A549 (cell line): ENCODE measurements at regions not wholly inside any gene's neighbourhood (a gene's known extent, or its start where the extent isn't known, plus 50 kb on each side); places are given as distances from the start of the nearest gene placed in this dataset.

ENCODE experiments used
- ATAC-seq, 2 experiments: fragments of 200-7000 bp in 1 of 2; fragments of >200 bp in 1 of 2; cut with Nextera tagmentation in 1 of 2; cut with Tn5 transposase in 1 of 2; 3 replicates each; pipeline versions ENCODE4 v1.8.0 to v1.9.1; 2018 to 2020; ENCODE audit warnings: mild to moderate bottlenecking in 1 of 2, moderate library complexity in 1 of 2
- CTCF ChIA-PET: fragments of 300-600 bp; sonication (Branson Sonifier 250); formaldehyde crosslinking; extraction: SDS; loops from one replicate; lab custom pipeline; 2021; ENCODE audit warnings: antibody characterized with exemption, inconsistent platforms; lab: Yijun Ruan, JAX
- POLR2A ChIA-PET: fragments of 350-600 bp; formaldehyde crosslinking; extraction: SDS; loops from one replicate; lab custom pipeline; 2021; ENCODE audit warnings: antibody characterized with exemption, inconsistent platforms; lab: Yijun Ruan, JAX
- DNase-seq, 2 experiments: peaks; one replicate each; pipeline versions ENCODE4 v3.0.0 to v3.0.0-alpha.2; 2011 to 2016; ENCODE audit warnings: low read depth in 1 of 2, low spot score in 1 of 2
- FAIRE-seq: peaks from 2 replicates; lab custom pipeline; 2011; peaks lifted over from hg19 to GRCh38; lab: Jason Lieb, UNC
- H3K27ac ChIP-seq, 2 experiments: fragments of >200 bp; sonication (Bioruptor Twin); formaldehyde crosslinking; 3 replicates each; pipeline ENCODE4 v1.5.1; 2016 to 2017
- H3K4me1 ChIP-seq: fragments of >200 bp; sonication (Bioruptor Twin); formaldehyde crosslinking; 3 replicates; pipeline ENCODE4 v1.6.1; 2016
- H3K4me2 ChIP-seq: fragments of >200 bp; sonication (Bioruptor Twin); formaldehyde crosslinking; 3 replicates; pipeline ENCODE4 v1.6.1; 2016
- H3K4me3 ChIP-seq: fragments of >200 bp; sonication (Bioruptor Twin); formaldehyde crosslinking; 3 replicates; pipeline ENCODE4 v1.5.1; 2016
- H3K9me3 ChIP-seq: fragments of >200 bp; sonication (Bioruptor Twin); formaldehyde crosslinking; 3 replicates; pipeline ENCODE4 v1.6.1; 2016
- CBX8 ChIP-seq: fragments of 200-600 bp; sonication (generic); IDR thresholded peaks from 2 replicates; pipeline ENCODE4 v1.6.1; 2016
- CEBPB ChIP-seq, 2 experiments: fragments of >200 bp in 1 of 2; sonication (Bioruptor Twin) in 1 of 2; formaldehyde crosslinking in 1 of 2; IDR thresholded peaks; 2 replicates each; pipeline ENCODE4 v1.6.1; 2012 to 2016
- EHF ChIP-seq: fragments of 250-450 bp; sonication (Bioruptor Pico); IDR thresholded peaks from 2 replicates; pipeline ENCODE4 v1.5.0; 2020; ENCODE audit warnings: mild to moderate bottlenecking
- FOXS1 ChIP-seq: fragments of 250-450 bp; sonication (Bioruptor Pico); IDR thresholded peaks from 2 replicates; pipeline ENCODE4 v1.5.0; 2020; ENCODE audit warnings: mild to moderate bottlenecking, moderate library complexity
- HOXB13 ChIP-seq: fragments of 250-450 bp; sonication (Bioruptor Pico); IDR thresholded peaks from 2 replicates; pipeline ENCODE4 v1.5.0; 2020; ENCODE audit warnings: low read depth, mild to moderate bottlenecking, moderate library complexity
- NFE2L2 ChIP-seq: fragments of 150-350 bp; conservative IDR thresholded peaks from 2 replicates; pipeline ENCODE4 v1.6.1; 2014; ENCODE audit warnings: low read length
- PHF8 ChIP-seq: fragments of 200-600 bp; sonication (generic); IDR thresholded peaks from 2 replicates; pipeline ENCODE4 v1.6.1; 2016; ENCODE audit warnings: low read depth, mild to moderate bottlenecking, antibody characterized with exemption, moderate library complexity, borderline replicate concordance
- RAD21 ChIP-seq, 2 experiments: fragments of >200 bp in 1 of 2; sonication (Bioruptor Twin) in 1 of 2; formaldehyde crosslinking in 1 of 2; IDR thresholded peaks in 1 of 2; conservative IDR thresholded peaks in 1 of 2; 2 replicates in 1 of 2; 3 replicates in 1 of 2; pipeline ENCODE4 v1.6.1; 2012 to 2018; ENCODE audit warnings: inconsistent platforms in 1 of 2
- SMC3 ChIP-seq: fragments of >200 bp; sonication (Bioruptor Twin); formaldehyde crosslinking; IDR thresholded peaks from 3 replicates; pipeline ENCODE4 v1.6.1; 2018; ENCODE audit warnings: inconsistent platforms
- WGBS: methylation state at CpG from one replicate; pipeline ENCODE4 v1.1.6; 2017; ENCODE audit errors: missing lambda C conversion rate; 5-methylcytosine and 5-hydroxymethylcytosine counted together
- TF ChIP-seq, protein P1 (sequence below): fragments of >200 bp; sonication (Bioruptor Twin); formaldehyde crosslinking; IDR thresholded peaks from 3 replicates; pipeline ENCODE4 v1.5.1; 2016
- TF ChIP-seq, protein P2 (sequence below): IDR thresholded peaks from 2 replicates; pipeline ENCODE4 v1.6.1; 2012
- TF ChIP-seq, protein P3 (sequence below): fragments of 450-650 bp; IDR thresholded peaks from 2 replicates; pipeline ENCODE4 v1.6.1; 2014; ENCODE audit warnings: antibody characterized with exemption
- TF ChIP-seq, protein P4 (sequence below): fragments of 200-600 bp; sonication (generic); IDR thresholded peaks from 2 replicates; pipeline ENCODE4 v1.6.1; 2016; ENCODE audit warnings: antibody characterized with exemption, mild to moderate bottlenecking, moderate library complexity

DNA sequence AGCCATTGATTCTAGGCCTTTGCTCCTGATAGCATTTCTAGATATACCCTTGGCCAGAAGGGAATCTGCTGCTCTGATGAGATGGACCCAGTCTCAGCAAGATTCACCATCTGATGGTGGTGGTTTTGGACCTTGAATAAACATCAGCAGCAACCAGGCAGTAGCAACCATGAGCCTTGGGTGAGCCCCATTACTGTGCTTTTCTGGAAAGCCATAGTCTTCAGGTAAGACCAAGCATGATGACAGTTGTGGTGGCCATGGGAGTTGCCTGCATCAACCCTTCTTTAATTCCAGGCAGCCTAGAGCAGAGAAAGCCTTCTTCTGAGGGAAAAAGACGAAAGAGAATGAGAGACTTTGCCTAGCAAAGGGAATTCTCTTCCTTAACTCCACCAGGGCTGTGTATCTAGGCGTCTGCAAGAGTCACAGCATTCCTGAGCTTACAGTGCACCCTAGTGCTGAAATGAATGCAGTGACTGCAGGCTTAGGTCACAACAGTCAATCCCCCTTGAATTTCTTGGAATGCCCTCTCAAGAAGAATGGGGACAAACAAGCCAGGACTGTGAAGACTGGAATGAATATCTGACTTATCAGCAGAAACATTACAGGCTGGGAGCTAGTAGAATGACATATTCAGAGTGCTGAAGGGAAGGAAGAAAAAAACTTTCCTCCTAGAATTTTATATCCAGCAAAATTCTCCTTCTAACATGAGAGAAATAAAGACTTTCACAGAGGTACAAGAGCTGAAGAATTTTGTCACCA, 942.4 kb upstream of the PCDH20 start:
- ChIA-PET POLR2A (no interaction called here), CTCF (interaction anchor here (0.8 to 1.7 kb wide), 5 partner anchors 10 to 240 kb away, joined by 3 to 6 read pairs (median 3); no protein-coding TSS in a partner anchor)
- H3K4me1 ChIP-seq = no peaks in the 10 kb centered on the region
- no peaks in the 10 kb centered on the region for H3K9me3 ChIP-seq
- FAIRE-seq (no peak), ATAC-seq (peak; percentile 91 to 96), DNase-seq (peak; percentile 6 to 65)
- H3K4me3 ChIP-seq = no peak overlapping the region
- H3K27ac ChIP-seq = no peak overlapping the region
- peak; percentile 61 to 67; a peak in 4 of 5 replicates for TF ChIP-seq RAD21 (conservative IDR thresholded peaks at IDR 0.05 in 1 of 2, IDR thresholded peaks at IDR 0.05 in 1 of 2)
- TF ChIP-seq, protein P1, sequence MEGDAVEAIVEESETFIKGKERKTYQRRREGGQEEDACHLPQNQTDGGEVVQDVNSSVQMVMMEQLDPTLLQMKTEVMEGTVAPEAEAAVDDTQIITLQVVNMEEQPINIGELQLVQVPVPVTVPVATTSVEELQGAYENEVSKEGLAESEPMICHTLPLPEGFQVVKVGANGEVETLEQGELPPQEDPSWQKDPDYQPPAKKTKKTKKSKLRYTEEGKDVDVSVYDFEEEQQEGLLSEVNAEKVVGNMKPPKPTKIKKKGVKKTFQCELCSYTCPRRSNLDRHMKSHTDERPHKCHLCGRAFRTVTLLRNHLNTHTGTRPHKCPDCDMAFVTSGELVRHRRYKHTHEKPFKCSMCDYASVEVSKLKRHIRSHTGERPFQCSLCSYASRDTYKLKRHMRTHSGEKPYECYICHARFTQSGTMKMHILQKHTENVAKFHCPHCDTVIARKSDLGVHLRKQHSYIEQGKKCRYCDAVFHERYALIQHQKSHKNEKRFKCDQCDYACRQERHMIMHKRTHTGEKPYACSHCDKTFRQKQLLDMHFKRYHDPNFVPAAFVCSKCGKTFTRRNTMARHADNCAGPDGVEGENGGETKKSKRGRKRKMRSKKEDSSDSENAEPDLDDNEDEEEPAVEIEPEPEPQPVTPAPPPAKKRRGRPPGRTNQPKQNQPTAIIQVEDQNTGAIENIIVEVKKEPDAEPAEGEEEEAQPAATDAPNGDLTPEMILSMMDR = peak; percentile 36
- TF ChIP-seq FOXS1 = no peak
- no peak for TF ChIP-seq CEBPB (IDR thresholded peaks at IDR 0.05)
- TF ChIP-seq NFE2L2 = no peak
- TF ChIP-seq SMC3 = peak; percentile 43; the same call in 2 of the 3 replicates
- 4% methylated on average over 2 of the region's 2 CpGs for WGBS
- no peak overlapping the region for H3K4me2 ChIP-seq

DNA sequence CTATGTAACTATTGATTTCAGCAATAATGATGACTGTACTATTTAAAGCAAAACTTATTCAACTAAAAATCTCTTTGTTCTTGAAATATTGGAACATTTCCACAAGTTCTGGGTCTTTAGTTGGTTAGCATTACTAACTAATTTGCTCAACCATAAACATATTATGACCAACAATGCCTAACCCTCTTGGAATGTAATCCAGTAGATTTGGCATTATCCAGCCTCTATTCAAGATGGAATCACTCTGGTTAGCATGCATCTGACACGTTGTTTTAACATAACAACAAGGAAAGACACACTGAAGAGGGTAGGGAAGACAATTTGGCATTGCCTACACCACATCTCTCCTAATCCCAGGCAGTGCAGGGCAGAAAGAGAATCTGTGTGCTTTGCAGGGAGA, 941.3 kb upstream of the PCDH20 start:
- TF ChIP-seq CBX8 = no peak
- TF ChIP-seq, protein P2, sequence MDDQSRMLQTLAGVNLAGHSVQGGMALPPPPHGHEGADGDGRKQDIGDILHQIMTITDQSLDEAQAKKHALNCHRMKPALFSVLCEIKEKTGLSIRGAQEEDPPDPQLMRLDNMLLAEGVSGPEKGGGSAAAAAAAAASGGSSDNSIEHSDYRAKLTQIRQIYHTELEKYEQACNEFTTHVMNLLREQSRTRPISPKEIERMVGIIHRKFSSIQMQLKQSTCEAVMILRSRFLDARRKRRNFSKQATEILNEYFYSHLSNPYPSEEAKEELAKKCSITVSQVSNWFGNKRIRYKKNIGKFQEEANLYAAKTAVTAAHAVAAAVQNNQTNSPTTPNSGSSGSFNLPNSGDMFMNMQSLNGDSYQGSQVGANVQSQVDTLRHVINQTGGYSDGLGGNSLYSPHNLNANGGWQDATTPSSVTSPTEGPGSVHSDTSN = no peak
- TF ChIP-seq, protein P3, sequence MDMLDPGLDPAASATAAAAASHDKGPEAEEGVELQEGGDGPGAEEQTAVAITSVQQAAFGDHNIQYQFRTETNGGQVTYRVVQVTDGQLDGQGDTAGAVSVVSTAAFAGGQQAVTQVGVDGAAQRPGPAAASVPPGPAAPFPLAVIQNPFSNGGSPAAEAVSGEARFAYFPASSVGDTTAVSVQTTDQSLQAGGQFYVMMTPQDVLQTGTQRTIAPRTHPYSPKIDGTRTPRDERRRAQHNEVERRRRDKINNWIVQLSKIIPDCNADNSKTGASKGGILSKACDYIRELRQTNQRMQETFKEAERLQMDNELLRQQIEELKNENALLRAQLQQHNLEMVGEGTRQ = no peak
- TF ChIP-seq PHF8 = no peak
- TF ChIP-seq, protein P4, sequence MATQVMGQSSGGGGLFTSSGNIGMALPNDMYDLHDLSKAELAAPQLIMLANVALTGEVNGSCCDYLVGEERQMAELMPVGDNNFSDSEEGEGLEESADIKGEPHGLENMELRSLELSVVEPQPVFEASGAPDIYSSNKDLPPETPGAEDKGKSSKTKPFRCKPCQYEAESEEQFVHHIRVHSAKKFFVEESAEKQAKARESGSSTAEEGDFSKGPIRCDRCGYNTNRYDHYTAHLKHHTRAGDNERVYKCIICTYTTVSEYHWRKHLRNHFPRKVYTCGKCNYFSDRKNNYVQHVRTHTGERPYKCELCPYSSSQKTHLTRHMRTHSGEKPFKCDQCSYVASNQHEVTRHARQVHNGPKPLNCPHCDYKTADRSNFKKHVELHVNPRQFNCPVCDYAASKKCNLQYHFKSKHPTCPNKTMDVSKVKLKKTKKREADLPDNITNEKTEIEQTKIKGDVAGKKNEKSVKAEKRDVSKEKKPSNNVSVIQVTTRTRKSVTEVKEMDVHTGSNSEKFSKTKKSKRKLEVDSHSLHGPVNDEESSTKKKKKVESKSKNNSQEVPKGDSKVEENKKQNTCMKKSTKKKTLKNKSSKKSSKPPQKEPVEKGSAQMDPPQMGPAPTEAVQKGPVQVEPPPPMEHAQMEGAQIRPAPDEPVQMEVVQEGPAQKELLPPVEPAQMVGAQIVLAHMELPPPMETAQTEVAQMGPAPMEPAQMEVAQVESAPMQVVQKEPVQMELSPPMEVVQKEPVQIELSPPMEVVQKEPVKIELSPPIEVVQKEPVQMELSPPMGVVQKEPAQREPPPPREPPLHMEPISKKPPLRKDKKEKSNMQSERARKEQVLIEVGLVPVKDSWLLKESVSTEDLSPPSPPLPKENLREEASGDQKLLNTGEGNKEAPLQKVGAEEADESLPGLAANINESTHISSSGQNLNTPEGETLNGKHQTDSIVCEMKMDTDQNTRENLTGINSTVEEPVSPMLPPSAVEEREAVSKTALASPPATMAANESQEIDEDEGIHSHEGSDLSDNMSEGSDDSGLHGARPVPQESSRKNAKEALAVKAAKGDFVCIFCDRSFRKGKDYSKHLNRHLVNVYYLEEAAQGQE = no peak
- no peak for TF ChIP-seq EHF (CRISPR knock-in tag)
- no peak for TF ChIP-seq SMC3
- TF ChIP-seq HOXB13 = no peak
- ChIA-PET POLR2A (no interaction called here), CTCF (interaction anchor here (1.1 to 1.7 kb wide), 3 partner anchors 13 to 239 kb away, joined by 3 to 6 read pairs (median 5); no protein-coding TSS in a partner anchor)
- Histone ChIP-seq H3K27ac (no peak overlapping the region), H3K9me3 (no peaks in the 10 kb centered on the region), H3K4me2 (no peak overlapping the region), H3K4me3 (no peak overlapping the region), H3K4me1 (no peaks in the 10 kb centered on the region)
- 0% methylated on average over 1 of the region's 1 CpG for WGBS
- DNase-seq = no peak
- ATAC-seq = no peak
- no peak for FAIRE-seq
